ENCODE measurements at regions not wholly inside any gene's neighbourhood (a gene's known extent, or its start where the extent isn't known, plus 50 kb on each side); places are given as distances from the start of the nearest gene placed in this dataset.

GRCh38 chr5:15220642-15221173, 279.3 kb upstream of the FBXL7 start:
- Histone ChIP-seq H3K36me3 (no peaks in the 10 kb centered on the region), H3K27ac (no peak overlapping the region), H3K4me1 (no peaks in the 10 kb centered on the region), H3K4me3 (no peak overlapping the region), H3K27me3 (no peaks in the 10 kb centered on the region), H3K9me3 (no peaks in the 10 kb centered on the region)
- intact Hi-C loops (cut with DNase I), result no loop called here
- TF ChIP-seq POLR2A (IDR thresholded peaks at IDR 0.05) (no peak), POLR2AphosphoS5 (IDR thresholded peaks at IDR 0.05; ENCODE audit: insufficient read depth in 1 of 2, low read depth in 1 of 2) (no peak)
- TF ChIP-seq, protein P1, sequence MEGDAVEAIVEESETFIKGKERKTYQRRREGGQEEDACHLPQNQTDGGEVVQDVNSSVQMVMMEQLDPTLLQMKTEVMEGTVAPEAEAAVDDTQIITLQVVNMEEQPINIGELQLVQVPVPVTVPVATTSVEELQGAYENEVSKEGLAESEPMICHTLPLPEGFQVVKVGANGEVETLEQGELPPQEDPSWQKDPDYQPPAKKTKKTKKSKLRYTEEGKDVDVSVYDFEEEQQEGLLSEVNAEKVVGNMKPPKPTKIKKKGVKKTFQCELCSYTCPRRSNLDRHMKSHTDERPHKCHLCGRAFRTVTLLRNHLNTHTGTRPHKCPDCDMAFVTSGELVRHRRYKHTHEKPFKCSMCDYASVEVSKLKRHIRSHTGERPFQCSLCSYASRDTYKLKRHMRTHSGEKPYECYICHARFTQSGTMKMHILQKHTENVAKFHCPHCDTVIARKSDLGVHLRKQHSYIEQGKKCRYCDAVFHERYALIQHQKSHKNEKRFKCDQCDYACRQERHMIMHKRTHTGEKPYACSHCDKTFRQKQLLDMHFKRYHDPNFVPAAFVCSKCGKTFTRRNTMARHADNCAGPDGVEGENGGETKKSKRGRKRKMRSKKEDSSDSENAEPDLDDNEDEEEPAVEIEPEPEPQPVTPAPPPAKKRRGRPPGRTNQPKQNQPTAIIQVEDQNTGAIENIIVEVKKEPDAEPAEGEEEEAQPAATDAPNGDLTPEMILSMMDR (IDR thresholded peaks at IDR 0.05), result no peak
- no peak for DNase-seq (ENCODE audit: extremely low spot score in 2 of 2)

GRCh38 chr5:15215056-15215455, 284.9 kb upstream of the FBXL7 start:
- Histone ChIP-seq H3K36me3 (no peaks in the 10 kb centered on the region), H3K9me3 (no peaks in the 10 kb centered on the region), H3K4me3 (no peak overlapping the region), H3K27me3 (no peaks in the 10 kb centered on the region), H3K27ac (no peak overlapping the region), H3K4me1 (peaks cover 4% of the 10 kb centered on the region)
- intact Hi-C loops (cut with DNase I), result no loop called here
- TF ChIP-seq POLR2AphosphoS5 (IDR thresholded peaks at IDR 0.05; ENCODE audit: insufficient read depth in 1 of 2, low read depth in 1 of 2) (no peak), POLR2A (IDR thresholded peaks at IDR 0.05) (no peak)
- TF ChIP-seq, protein P1 (IDR thresholded peaks at IDR 0.05), result no peak
- no peak for DNase-seq (ENCODE audit: extremely low spot score in 2 of 2)

GRCh38 chr5:15214010-15214409, 286.0 kb upstream of the FBXL7 start:
- intact Hi-C loops (cut with DNase I), result no loop called here
- Histone ChIP-seq H3K27me3 (no peaks in the 10 kb centered on the region), H3K4me1 (peaks cover 4% of the 10 kb centered on the region), H3K36me3 (no peaks in the 10 kb centered on the region), H3K9me3 (no peaks in the 10 kb centered on the region), H3K27ac (no peak overlapping the region), H3K4me3 (no peak overlapping the region)
- TF ChIP-seq, protein P1 (IDR thresholded peaks at IDR 0.05), result no peak
- TF ChIP-seq POLR2AphosphoS5 (IDR thresholded peaks at IDR 0.05; ENCODE audit: insufficient read depth in 1 of 2, low read depth in 1 of 2) (no peak), POLR2A (IDR thresholded peaks at IDR 0.05) (no peak)
- DNase-seq (ENCODE audit: extremely low spot score in 2 of 2), result no peak

DNA sequence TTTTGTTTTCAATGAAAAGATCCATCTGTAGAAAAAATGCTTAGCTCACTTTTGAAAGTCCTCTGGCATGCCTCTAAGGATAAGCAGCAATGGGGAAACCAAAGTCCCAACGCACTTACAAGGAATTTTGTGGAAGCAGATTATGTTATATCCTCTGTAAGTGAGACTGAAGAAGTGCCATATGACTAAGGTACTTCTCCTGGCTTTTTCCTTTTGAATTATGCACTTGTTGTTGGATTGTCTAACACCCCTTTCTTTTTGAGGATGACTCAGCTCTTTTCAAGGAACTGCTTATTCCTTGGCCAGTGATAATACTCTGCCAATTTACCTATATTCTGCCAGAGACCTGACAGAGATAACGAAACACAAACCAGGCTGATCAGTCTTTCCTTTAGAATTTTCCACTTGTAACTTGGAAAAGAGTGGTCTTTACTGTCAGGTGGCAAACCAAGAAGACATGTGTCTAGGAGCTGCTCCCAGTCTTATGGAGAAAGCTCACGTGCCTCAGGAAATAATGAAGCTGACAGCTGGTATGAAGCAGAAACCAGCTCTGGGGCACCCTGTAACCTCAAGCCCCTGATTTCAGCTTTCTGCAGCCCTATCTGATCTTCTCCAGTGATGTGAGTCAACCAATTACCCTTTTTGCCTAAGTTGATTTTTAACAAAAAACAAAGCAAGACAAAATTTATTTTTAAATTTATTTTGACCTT, 290.8 kb upstream of the FBXL7 start:
- no peak overlapping the region for H3K4me3 ChIP-seq
- no peak for DNase-seq (ENCODE audit: extremely low spot score in 2 of 2)
- intact Hi-C loops (cut with DNase I), result no loop called here

More for the DNA sequence above, 290.8 kb upstream of the FBXL7 start:
- TF ChIP-seq, protein P1 (IDR thresholded peaks at IDR 0.05), result no peak
- TF ChIP-seq POLR2AphosphoS5 (IDR thresholded peaks at IDR 0.05; ENCODE audit: insufficient read depth in 1 of 2, low read depth in 1 of 2) (no peak), POLR2A (IDR thresholded peaks at IDR 0.05) (no peak)
- no peaks in the 10 kb centered on the region for H3K27me3 ChIP-seq
- no peak overlapping the region for H3K27ac ChIP-seq
- no peaks in the 10 kb centered on the region for H3K36me3 ChIP-seq
- no peaks in the 10 kb centered on the region for H3K9me3 ChIP-seq
- H3K4me1 ChIP-seq, result no peaks in the 10 kb centered on the region

All from vagina (tissue), 2 donors.